Astrocyte (in vitro differentiated cells and primary cell): ENCODE measurements at regions not wholly inside any gene's neighbourhood (a gene's known extent, or its start where the extent isn't known, plus 50 kb on each side); places are given as distances from the start of the nearest gene placed in this dataset.

Experiments
- DNase-seq: peaks from one replicate; pipeline ENCODE4 v3.0.0-alpha.2; 2010; ENCODE audit warnings: low read depth
- FAIRE-seq: peaks from 2 replicates; lab custom pipeline; 2011; peaks lifted over from hg19 to GRCh38; lab: Jason Lieb, UNC
- H2AFZ ChIP-seq: 2 replicates; pipeline ENCODE4 v1.6.0; 2012; ENCODE audit warnings: low read depth, low read length, inconsistent platforms
- H3K27ac ChIP-seq: 2 replicates; pipeline ENCODE4 v1.5.1; 2011; ENCODE audit warnings: low read depth, low read length, inconsistent platforms
- H3K27me3 ChIP-seq: 2 replicates; pipeline ENCODE4 v1.6.0; 2011; ENCODE audit warnings: low read length, inconsistent platforms; ENCODE audit not compliant: insufficient read depth
- H3K36me3 ChIP-seq: 2 replicates; pipeline ENCODE4 v1.5.1; 2011; ENCODE audit warnings: low read length, inconsistent platforms; ENCODE audit not compliant: insufficient read depth
- H3K4me1 ChIP-seq: 2 replicates; pipeline ENCODE4 v1.5.1; 2011; ENCODE audit warnings: low read length, inconsistent platforms; ENCODE audit not compliant: insufficient read depth
- H3K4me2 ChIP-seq: 2 replicates; pipeline ENCODE4 v1.6.0; 2012; ENCODE audit warnings: low read length, inconsistent platforms
- H3K4me3 ChIP-seq: 2 replicates; pipeline ENCODE4 v1.5.1; 2011; ENCODE audit warnings: low read depth, mild to moderate bottlenecking, low read length, inconsistent platforms; ENCODE audit not compliant: insufficient read depth
- H3K79me2 ChIP-seq: 2 replicates; pipeline ENCODE4 v1.6.0; 2012; ENCODE audit warnings: mild to moderate bottlenecking, low read length, inconsistent platforms; ENCODE audit not compliant: insufficient read depth
- H3K9ac ChIP-seq: 2 replicates; pipeline ENCODE4 v1.6.0; 2012; ENCODE audit warnings: mild to moderate bottlenecking, low read length, inconsistent platforms
- H3K9me3 ChIP-seq: 2 replicates; pipeline ENCODE4 v1.5.1; 2012; ENCODE audit warnings: low read depth, mild to moderate bottlenecking, low read length, inconsistent platforms; ENCODE audit not compliant: insufficient read depth
- H4K20me1 ChIP-seq: 2 replicates; pipeline ENCODE4 v1.6.0; 2012; ENCODE audit warnings: low read length, inconsistent platforms; ENCODE audit not compliant: insufficient read depth
- H3K27ac Mint-ChIP-seq: one replicate; pipeline ENCODE4 v1.8.0; 2021; ENCODE audit warnings: mild to moderate bottlenecking, mixed read lengths; ENCODE audit not compliant: unreplicated experiment
- H3K27me3 Mint-ChIP-seq: one replicate; pipeline ENCODE4 v1.8.0; 2021; ENCODE audit warnings: low read depth, mixed read lengths; ENCODE audit not compliant: unreplicated experiment
- H3K36me3 Mint-ChIP-seq: one replicate; pipeline ENCODE4 v1.8.0; 2021; ENCODE audit warnings: low read depth, mixed read lengths; ENCODE audit not compliant: unreplicated experiment
- H3K4me1 Mint-ChIP-seq: one replicate; pipeline ENCODE4 v1.8.0; 2021; ENCODE audit warnings: low read depth, mixed read lengths; ENCODE audit not compliant: unreplicated experiment
- H3K4me3 Mint-ChIP-seq: one replicate; pipeline ENCODE4 v1.8.0; 2021; ENCODE audit warnings: mild to moderate bottlenecking, moderate library complexity, mixed read lengths; ENCODE audit not compliant: unreplicated experiment
- H3K9me3 Mint-ChIP-seq: one replicate; pipeline ENCODE4 v1.8.0; 2021; ENCODE audit warnings: mild to moderate bottlenecking, mixed read lengths; ENCODE audit not compliant: unreplicated experiment
- EZH2 ChIP-seq: IDR thresholded peaks from 2 replicates; pipeline ENCODE4 v1.6.1; 2012; ENCODE audit warnings: mild to moderate bottlenecking, low read length, inconsistent platforms; ENCODE audit not compliant: insufficient read depth
- TF ChIP-seq, protein P1 (sequence below): IDR thresholded peaks from 2 replicates; pipeline ENCODE4 v1.5.1; 2011; ENCODE audit warnings: low read depth, mild to moderate bottlenecking, inconsistent platforms, low read length, moderate library complexity; ENCODE audit not compliant: insufficient read depth

DNA sequence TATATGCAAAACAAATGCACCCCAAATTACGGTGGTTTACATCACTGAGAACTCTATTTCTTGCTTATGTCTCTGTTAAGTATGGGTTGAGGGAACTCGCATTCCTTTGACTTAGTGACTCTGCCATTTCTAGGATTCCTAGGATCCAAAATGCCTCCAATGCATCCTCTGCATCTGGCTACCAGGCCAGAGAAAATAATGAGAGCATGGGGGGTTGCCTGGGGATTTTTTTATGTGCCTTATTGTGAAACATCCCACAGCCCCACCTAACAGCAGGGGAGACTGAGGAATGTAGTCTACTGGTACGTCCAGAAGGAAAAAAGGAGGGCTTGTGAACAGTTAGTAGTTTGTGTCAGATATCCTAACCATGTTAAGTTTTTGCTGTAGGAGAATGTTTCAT is 466.0 kb upstream of the ARRDC3 start:
- Histone ChIP-seq H3K4me2 (peak overlapping the region; percentile 27), H3K36me3 (no peaks in the 10 kb centered on the region), H3K79me2 (no peaks in the 10 kb centered on the region), H3K4me1 (peaks cover 12% of the 10 kb centered on the region), H3K9ac (no peak overlapping the region), H3K9me3 (no peaks in the 10 kb centered on the region), H4K20me1 (no peaks in the 10 kb centered on the region), H2AFZ (no peak overlapping the region), H3K4me3 (no peak overlapping the region), H3K27me3 (no peaks in the 10 kb centered on the region), H3K27ac (peak overlapping the region; percentile 2)
- FAIRE-seq (no peak), DNase-seq (no peak)
- TF ChIP-seq, protein P1, sequence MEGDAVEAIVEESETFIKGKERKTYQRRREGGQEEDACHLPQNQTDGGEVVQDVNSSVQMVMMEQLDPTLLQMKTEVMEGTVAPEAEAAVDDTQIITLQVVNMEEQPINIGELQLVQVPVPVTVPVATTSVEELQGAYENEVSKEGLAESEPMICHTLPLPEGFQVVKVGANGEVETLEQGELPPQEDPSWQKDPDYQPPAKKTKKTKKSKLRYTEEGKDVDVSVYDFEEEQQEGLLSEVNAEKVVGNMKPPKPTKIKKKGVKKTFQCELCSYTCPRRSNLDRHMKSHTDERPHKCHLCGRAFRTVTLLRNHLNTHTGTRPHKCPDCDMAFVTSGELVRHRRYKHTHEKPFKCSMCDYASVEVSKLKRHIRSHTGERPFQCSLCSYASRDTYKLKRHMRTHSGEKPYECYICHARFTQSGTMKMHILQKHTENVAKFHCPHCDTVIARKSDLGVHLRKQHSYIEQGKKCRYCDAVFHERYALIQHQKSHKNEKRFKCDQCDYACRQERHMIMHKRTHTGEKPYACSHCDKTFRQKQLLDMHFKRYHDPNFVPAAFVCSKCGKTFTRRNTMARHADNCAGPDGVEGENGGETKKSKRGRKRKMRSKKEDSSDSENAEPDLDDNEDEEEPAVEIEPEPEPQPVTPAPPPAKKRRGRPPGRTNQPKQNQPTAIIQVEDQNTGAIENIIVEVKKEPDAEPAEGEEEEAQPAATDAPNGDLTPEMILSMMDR = no peak
- TF ChIP-seq EZH2 = no peak
- Mint-ChIP-seq H3K27ac (peak overlapping the region; percentile 94), H3K4me3 (no peak overlapping the region), H3K36me3 (no peaks in the 10 kb centered on the region), H3K27me3 (no peaks in the 10 kb centered on the region), H3K9me3 (no peaks in the 10 kb centered on the region), H3K4me1 (peaks cover 38% of the 10 kb centered on the region)

GRCh38 chr5:91848453-91848852 is 465.3 kb upstream of the ARRDC3 start:
- Mint-ChIP-seq H3K9me3 (no peaks in the 10 kb centered on the region), H3K4me3 (no peak overlapping the region), H3K36me3 (no peaks in the 10 kb centered on the region), H3K4me1 (peaks cover 38% of the 10 kb centered on the region), H3K27me3 (no peaks in the 10 kb centered on the region), H3K27ac (peak overlapping the region; percentile 94)
- FAIRE-seq (peak; percentile 83), DNase-seq (peak; percentile 95)
- Histone ChIP-seq H3K27ac (peak overlapping the region; percentile 2), H4K20me1 (no peaks in the 10 kb centered on the region), H3K9ac (no peak overlapping the region), H3K9me3 (no peaks in the 10 kb centered on the region), H3K4me2 (peak overlapping the region; percentile 27), H3K4me1 (peaks cover 12% of the 10 kb centered on the region), H3K27me3 (no peaks in the 10 kb centered on the region), H3K4me3 (no peak overlapping the region), H3K79me2 (no peaks in the 10 kb centered on the region), H2AFZ (no peak overlapping the region), H3K36me3 (no peaks in the 10 kb centered on the region)
- no peak for TF ChIP-seq EZH2
- TF ChIP-seq, protein P1 = no peak

- Histone ChIP-seq H3K9ac (no peak overlapping the region), H3K27me3 (no peaks in the 10 kb centered on the region), H3K4me3 (no peak overlapping the region), H4K20me1 (no peaks in the 10 kb centered on the region), H3K4me1 (no peaks in the 10 kb centered on the region), H3K79me2 (no peaks in the 10 kb centered on the region), H2AFZ (no peak overlapping the region), H3K4me2 (no peak overlapping the region), H3K27ac (no peak overlapping the region), H3K36me3 (no peaks in the 10 kb centered on the region), H3K9me3 (no peaks in the 10 kb centered on the region)
- H3K27me3 Mint-ChIP-seq = no peaks in the 10 kb centered on the region
- H3K36me3 Mint-ChIP-seq = no peaks in the 10 kb centered on the region
- no peaks in the 10 kb centered on the region for H3K4me1 Mint-ChIP-seq
- H3K9me3 Mint-ChIP-seq = no peaks in the 10 kb centered on the region
- no peak overlapping the region for H3K4me3 Mint-ChIP-seq
- no peak for FAIRE-seq
- no peak for TF ChIP-seq EZH2
- TF ChIP-seq, protein P1 = no peak
- no peak for DNase-seq
- H3K27ac Mint-ChIP-seq = no peak overlapping the region
Observed at GRCh38 chr5:91841423-91841822, 458.3 kb upstream of the ARRDC3 start.
